Heart right ventricle (tissue), 16 donors: ENCODE measurements at regions not wholly inside any gene's neighbourhood (a gene's known extent, or its start where the extent isn't known, plus 50 kb on each side); places are given as distances from the start of the nearest gene placed in this dataset.
A peak's percentile ranks its signal among the peaks of the same experiment; 100 is the strongest.

Experiments used
- ATAC-seq, 8 donors: fragments of 200-7000 bp; cut with Tn5 transposase; one replicate each; pipeline ENCODE4 v1.9.1; 2020; ENCODE audit warnings: mild to moderate bottlenecking in 8 of 8, moderate library complexity in 8 of 8, moderate number of reproducible peaks in 1 of 8
- DNase-seq, 2 donors: peaks; one replicate each; pipeline ENCODE4 v3.0.0-alpha.2; 2020
- H3K27ac ChIP-seq, 10 donors: fragments of 200-600 bp; sonication (generic) in 2 of 10; one replicate each; pipeline versions ENCODE4 v1.5.0 to v1.8.0; 2020 to 2022; ENCODE audit warnings: mild to moderate bottlenecking in 3 of 10
- H3K27me3 ChIP-seq, 7 donors: fragments of 200-600 bp; one replicate each; pipeline ENCODE4 v1.8.0; 2021 to 2022; ENCODE audit warnings: mild to moderate bottlenecking in 2 of 7
- H3K36me3 ChIP-seq, 9 donors: fragments of 200-600 bp; sonication (generic) in 1 of 9; one replicate each; pipeline versions ENCODE4 v1.5.0 to v1.8.0; 2020 to 2022; ENCODE audit warnings: mild to moderate bottlenecking in 2 of 9
- H3K4me1 ChIP-seq, 9 donors: fragments of 200-600 bp; sonication (generic) in 1 of 9; one replicate each; pipeline versions ENCODE4 v1.5.0 to v1.8.0; 2020 to 2022; ENCODE audit warnings: mild to moderate bottlenecking in 4 of 9
- H3K4me3 ChIP-seq, 10 donors: fragments of 200-600 bp; sonication (generic) in 2 of 10; one replicate each; pipeline versions ENCODE4 v1.5.0 to v1.8.0; 2020 to 2022; ENCODE audit warnings: mild to moderate bottlenecking in 7 of 10, moderate library complexity in 2 of 10
- H3K9me3 ChIP-seq, 11 donors: fragments of 200-600 bp in 10 of 11; sonication (generic) in 2 of 11; one replicate each; pipeline versions ENCODE4 v1.5.0 to v1.8.0; 2013 to 2022; ENCODE audit warnings: mild to moderate bottlenecking in 2 of 11, control low read depth in 1 of 11, moderate library complexity in 1 of 11
- CTCF ChIP-seq, 9 donors: fragments of 200-600 bp; sonication (generic) in 2 of 9; IDR thresholded peaks; one replicate each; pipeline versions ENCODE4 v1.5.0 to v1.8.0; 2021 to 2022; ENCODE audit warnings: antibody characterized with exemption in 9 of 9, mild to moderate bottlenecking in 5 of 9, moderate library complexity in 1 of 9
- WGBS, 2 donors: extraction: QIAGEN DNeasy Blood & Tissue Kit; methylation state at CpG; one replicate each; pipeline ENCODE4 v1.1.7; 2013; ENCODE audit warnings: inconsistent platforms in 1 of 2; 5-methylcytosine and 5-hydroxymethylcytosine counted together
- intact Hi-C, 10 donors: fragments of 100-400 bp; cut with DNase I; formaldehyde crosslinking; loops; one replicate each; pipeline versions ENCODE4 v1.11.1 to v1.14.2; 2022
- donor health status: Arrhythmogenic right ventricular cardiomyopathy.
- donor health status: ischemic (EF 13 %, LVEDD 7.1; RV severe dilation, severe dysfunction).
- donor health status: healthy with polysubstance abuse.
- donor health status: DM: no; HTN: yes; CAD: no.
- donor health status: DM: no; HTN: no; CAD: no.
- donor health status: ischemic (EF 25% LVEDD 6.9; RV normal size, moderate dysfunction).
- donor health status: ischemic (EF 25% LVEDD 5.7; RV mildly dilated, moderate dysfunction).
- donor health status: healthy.
- donor health status: DM: yes; HTN: yes; CAD: no.
- donor health status: Ischemic cardiomyopathy.
- donor health status: ischemic (EF 35%, LVEDD 5.7; RV mildly dilated, moderate dysfunction).
- donor health status: nonischemic (EF 11% LVEDD 7.7; RV severe dilation, severe dysfunction).
- donor health status: DM: yes; HTN: yes; CAD: no.
- donor health status: PGD.
- donor health status: ischemic (EF 29% LVEDD 5.4; RV normal size, mild dysfunction).
- donor health status: nonischemic (EF 23%, LVEDD 6.1; RV moderate dilation, normal function).

GRCh38 chr10:128324058-128324827, 198.0 kb upstream of the MKI67 start:
- peak; percentile 37 to 94 (median 74) for ATAC-seq
- WGBS, 2 donors, result 39 to 44% methylated on average over 14 of the region's 14 CpGs
- intact Hi-C loops, result loop anchor here in 4 of 10 donors (5.0 to 10.0 kb wide), 3 partner anchors 98 to 211 kb away; no protein-coding TSS in a partner anchor

DNA sequence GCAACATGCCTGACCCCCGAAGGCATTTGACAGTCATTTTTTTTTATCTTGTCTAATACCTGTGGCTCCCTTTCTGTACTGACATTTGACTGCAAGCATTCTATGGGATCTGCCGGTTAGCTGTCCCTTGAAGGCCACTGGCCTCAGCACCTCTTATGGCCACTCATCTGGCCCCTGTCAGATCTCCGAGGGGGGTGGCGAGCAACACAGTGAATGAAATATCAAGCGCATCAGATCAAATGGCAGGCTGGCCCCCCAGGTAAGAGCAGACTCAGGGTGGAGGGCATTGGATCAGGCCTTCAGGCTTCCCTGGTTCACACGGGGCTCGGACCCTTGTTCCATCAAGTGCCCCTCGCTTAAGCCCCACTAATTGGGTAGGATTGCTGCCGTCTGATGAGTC, 199.6 kb upstream of the MKI67 start:
- peaks cover 0 to 46% (median 14%) of the 10 kb centered on the region in 7 donors for H3K27me3 ChIP-seq
- H3K9me3 ChIP-seq, result peaks cover 0 to 16% (median 0%) of the 10 kb centered on the region in 11 donors
- no peak for DNase-seq
- H3K4me3 ChIP-seq, result no peak overlapping the region
- peaks cover 0 to 4% (median 0%) of the 10 kb centered on the region in 9 donors for H3K4me1 ChIP-seq
- no peaks in the 10 kb centered on the region for H3K36me3 ChIP-seq
- H3K27ac ChIP-seq, result no peak overlapping the region
- TF ChIP-seq CTCF (IDR thresholded peaks at IDR 0.05), result no peak
- 85 to 87% methylated on average over 9 of the region's 9 CpGs for WGBS, 2 donors
- intact Hi-C loops, result loop anchor here in 2 of 10 donors (10.0 kb wide), 1 partner anchor 209 kb away; no protein-coding TSS in a partner anchor
- no peak for ATAC-seq

More at GRCh38 chr10:128324058-128324827, 198.0 kb upstream of the MKI67 start:
- H3K4me3 ChIP-seq, result no peak overlapping the region
- peak in 6 of 9 donors; percentile 27 to 51 (median 33) for TF ChIP-seq CTCF (IDR thresholded peaks at IDR 0.05)
- peaks cover 0 to 16% (median 0%) of the 10 kb centered on the region in 11 donors for H3K9me3 ChIP-seq
- DNase-seq, result peak; percentile 28 to 59
- H3K27ac ChIP-seq, result no peak overlapping the region
- H3K4me1 ChIP-seq, result peaks cover 0 to 4% (median 0%) of the 10 kb centered on the region in 9 donors
- H3K36me3 ChIP-seq, result no peaks in the 10 kb centered on the region
- H3K27me3 ChIP-seq, result peaks cover 0 to 46% (median 12%) of the 10 kb centered on the region in 7 donors

GRCh38 chr10:128326251-128326650, 200.0 kb upstream of the MKI67 start:
- H3K27me3 ChIP-seq, result peaks cover 0 to 46% (median 12%) of the 10 kb centered on the region in 7 donors
- no peak for TF ChIP-seq CTCF (IDR thresholded peaks at IDR 0.05)
- DNase-seq (no peak), ATAC-seq (no peak)
- H3K36me3 ChIP-seq, result no peaks in the 10 kb centered on the region
- no peak overlapping the region for H3K27ac ChIP-seq
- peaks cover 0 to 4% (median 0%) of the 10 kb centered on the region in 9 donors for H3K4me1 ChIP-seq
- H3K9me3 ChIP-seq, result peaks cover 0 to 16% (median 0%) of the 10 kb centered on the region in 11 donors
- intact Hi-C loops, result loop anchor here in 2 of 10 donors (10.0 kb wide), 1 partner anchor 209 kb away; no protein-coding TSS in a partner anchor
- 87 to 91% methylated on average over 19 of the region's 19 CpGs for WGBS, 2 donors
- H3K4me3 ChIP-seq, result no peak overlapping the region

DNA sequence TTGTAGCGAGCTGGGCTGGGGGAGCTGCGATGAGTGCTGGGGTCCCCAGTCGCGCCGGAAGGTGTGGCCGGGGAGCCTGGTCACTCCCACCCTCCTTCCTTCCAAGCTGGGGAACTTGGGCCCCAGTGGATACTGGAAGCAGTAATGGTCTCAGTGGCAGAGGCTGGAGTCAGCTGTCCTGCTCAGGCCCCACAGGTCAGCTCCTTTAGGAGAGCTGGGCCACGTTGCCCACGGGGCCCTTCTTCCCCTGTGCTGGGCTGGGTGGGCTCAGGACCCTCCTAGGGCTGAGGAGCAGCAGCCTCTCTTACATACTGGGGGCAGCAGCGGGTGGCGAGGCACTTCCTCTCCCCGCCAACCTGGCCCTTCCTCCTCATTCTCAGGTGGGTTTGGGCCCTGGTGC, 200.6 kb upstream of the MKI67 start:
- H3K9me3 ChIP-seq, result peaks cover 0 to 16% (median 0%) of the 10 kb centered on the region in 11 donors
- no peak for TF ChIP-seq CTCF (IDR thresholded peaks at IDR 0.05)
- WGBS, 2 donors, result 88 to 89% methylated on average over 11 of the region's 11 CpGs
- ATAC-seq, result no peak
- H3K27ac ChIP-seq, result no peak overlapping the region
- peaks cover 0 to 4% (median 0%) of the 10 kb centered on the region in 9 donors for H3K4me1 ChIP-seq
- H3K36me3 ChIP-seq, result no peaks in the 10 kb centered on the region
- peaks cover 0 to 46% (median 12%) of the 10 kb centered on the region in 7 donors for H3K27me3 ChIP-seq
- H3K4me3 ChIP-seq, result no peak overlapping the region
- intact Hi-C loops, result loop anchor here in 2 of 10 donors (10.0 kb wide), 1 partner anchor 208 kb away; no protein-coding TSS in a partner anchor
- DNase-seq, result no peak
